Stimulated activated CD8-positive, alpha-beta memory T cell treated with anti-CD3 and anti-CD28 coated beads, Interleukin-12 subunit alpha, Interleukin-12 subunit beta, amount 100 ng/mL, for 24 hours (primary cell): ENCODE measurements at regions not wholly inside any gene's neighbourhood (a gene's known extent, or its start where the extent isn't known, plus 50 kb on each side); places are given as distances from the start of the nearest gene placed in this dataset.

Experiments
- DNase-seq: peaks from one replicate; pipeline ENCODE4 v3.0.0-alpha.2; 2020; ENCODE audit errors: extremely low read depth

GRCh38 chr5:89930591-89931392 lies 478.8 kb downstream of the CETN3 start:
- no peak for DNase-seq

- DNase-seq = no peak
These were observed 479.7 kb downstream of the CETN3 start for GRCh38 chr5:89929834-89930233.

- DNase-seq = no peak
These were observed 480.4 kb downstream of the CETN3 start for GRCh38 chr5:89929173-89929572.

- DNase-seq = no peak
These were observed 487.4 kb downstream of the CETN3 start for GRCh38 chr5:89922161-89922560.

- no peak for DNase-seq
These were observed 492.4 kb downstream of the CETN3 start for GRCh38 chr5:89917112-89917511.

- DNase-seq = no peak
These were observed 493.4 kb downstream of the CETN3 start for GRCh38 chr5:89916131-89916530.

- no peak for DNase-seq
These were observed 500.7 kb downstream of the CETN3 start for GRCh38 chr5:89908876-89909275.

- no peak for DNase-seq
These were observed 505.1 kb downstream of the CETN3 start for GRCh38 chr5:89904442-89904841.

GRCh38 chr5:89901983-89902382 lies 507.6 kb downstream of the CETN3 start:
- DNase-seq = no peak

GRCh38 chr5:89901346-89901745 lies 508.2 kb downstream of the CETN3 start:
- no peak for DNase-seq

GRCh38 chr5:89900346-89900745 lies 509.2 kb downstream of the CETN3 start:
- DNase-seq = no peak

- DNase-seq = no peak
These were observed 510.0 kb downstream of the CETN3 start for GRCh38 chr5:89899559-89899958.

- no peak for DNase-seq
These were observed 516.0 kb downstream of the CETN3 start for GRCh38 chr5:89893546-89893945.

- DNase-seq = no peak
These were observed 523.9 kb downstream of the CETN3 start for GRCh38 chr5:89885670-89886069.

- DNase-seq = no peak
These were observed 525.6 kb downstream of the CETN3 start for GRCh38 chr5:89883967-89884366.

- DNase-seq = no peak
These were observed 531.1 kb downstream of the CETN3 start for GRCh38 chr5:89878140-89879132.

GRCh38 chr5:89871906-89872305 lies 537.6 kb downstream of the CETN3 start:
- DNase-seq = no peak

- DNase-seq = no peak
These were observed 540.2 kb downstream of the CETN3 start for GRCh38 chr5:89869346-89869745.

GRCh38 chr5:89866410-89866809 lies 543.1 kb downstream of the CETN3 start:
- DNase-seq = no peak

GRCh38 chr5:89864941-89865340 lies 544.6 kb downstream of the CETN3 start:
- DNase-seq = no peak

- no peak for DNase-seq
These were observed 551.8 kb downstream of the CETN3 start for GRCh38 chr5:89857790-89858189.

GRCh38 chr5:89855417-89855816 lies 554.1 kb downstream of the CETN3 start:
- no peak for DNase-seq

GRCh38 chr5:89851911-89852310 lies 557.6 kb downstream of the CETN3 start:
- no peak for DNase-seq
